NCI-H128 (cell line): ENCODE measurements at regions not wholly inside any gene's neighbourhood (a gene's known extent, or its start where the extent isn't known, plus 50 kb on each side); places are given as distances from the start of the nearest gene placed in this dataset.
"Not testable (repeated sequence)": the region's sequence is repeated elsewhere in the genome, so short reads cannot be mapped to it uniquely, and the experiment has no call there.

Experiments used
- DNase-seq: peaks from one replicate; lab custom pipeline; 2025; ENCODE audit not compliant: unreplicated experiment; lab: John Stamatoyannopoulos, UW

DNA sequence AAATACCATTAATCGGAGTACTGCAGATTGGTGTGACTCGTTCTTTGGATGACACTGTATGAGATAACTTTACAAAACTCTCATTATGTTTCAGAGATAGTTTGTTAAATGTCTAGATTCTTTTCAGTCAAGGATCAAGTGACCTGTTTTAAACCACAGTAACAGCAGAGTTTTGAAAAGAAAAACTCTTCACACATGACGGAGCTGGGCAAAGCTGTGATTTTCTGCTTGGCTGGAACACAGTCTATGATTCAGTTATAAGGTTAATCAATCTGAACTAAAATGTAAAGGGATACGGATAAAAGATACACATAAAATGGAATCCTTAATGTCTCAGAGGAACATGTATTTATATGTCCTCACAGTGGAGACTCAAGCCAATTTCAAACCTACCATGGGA is 573.2 kb downstream of the PRKD1 start:
- no peak for DNase-seq

DNA sequence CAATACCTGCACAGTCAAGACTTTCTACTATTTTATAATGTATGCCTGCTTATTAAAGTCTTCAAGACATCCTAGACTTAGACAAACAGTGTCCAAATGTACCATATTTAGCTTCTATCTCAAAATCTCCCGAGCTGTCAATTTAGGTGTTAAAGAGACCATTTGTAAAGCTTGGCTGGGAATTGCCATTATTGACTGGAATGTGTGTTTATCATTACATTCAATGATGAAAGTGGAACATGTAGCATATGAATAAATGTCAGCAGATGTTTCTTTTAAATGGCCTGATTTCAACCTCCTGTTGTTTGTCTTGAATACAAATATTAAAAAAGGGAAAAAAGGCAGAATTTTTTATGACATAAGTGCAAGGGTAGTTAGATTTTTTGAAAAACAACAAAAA is 572.3 kb downstream of the PRKD1 start:
- no peak for DNase-seq

DNA sequence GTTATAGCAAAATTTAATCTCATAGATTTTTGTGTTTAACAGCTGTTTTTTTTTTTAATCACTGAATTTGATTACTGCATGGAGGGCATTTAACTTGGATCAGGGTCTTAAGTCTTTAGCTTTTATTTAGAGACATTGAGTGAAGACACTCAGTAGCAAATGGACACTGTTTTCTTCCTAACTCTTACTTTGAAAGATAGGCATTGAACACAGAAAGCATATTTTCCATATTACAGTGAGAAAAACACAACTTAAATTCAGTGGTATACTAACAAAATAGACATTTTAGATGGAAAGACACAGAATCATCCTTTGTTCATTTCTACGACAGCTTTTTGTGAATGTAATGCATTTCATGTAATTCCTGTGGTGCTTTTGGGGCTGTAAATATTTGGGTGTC is 571.8 kb downstream of the PRKD1 start:
- DNase-seq = no peak

DNA sequence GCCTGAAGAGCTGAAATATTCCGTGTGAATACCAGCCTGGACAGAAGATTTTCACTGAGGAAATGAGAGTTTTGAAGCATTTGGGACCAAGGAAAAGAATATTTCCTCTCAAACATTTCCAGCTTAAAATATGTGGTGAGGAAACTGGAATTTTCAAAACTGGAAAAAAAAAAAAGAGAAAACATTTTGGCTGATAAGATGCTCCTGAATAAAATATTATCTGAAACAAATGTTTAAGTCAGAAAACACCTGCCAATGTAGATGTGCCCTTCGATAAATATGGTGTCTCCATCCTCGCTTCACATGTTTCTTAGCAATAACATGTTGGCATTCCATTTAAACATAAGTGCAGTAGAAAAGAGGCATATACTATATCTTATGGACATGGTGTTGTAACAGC is 567.0 kb downstream of the PRKD1 start:
- DNase-seq = no peak

DNA sequence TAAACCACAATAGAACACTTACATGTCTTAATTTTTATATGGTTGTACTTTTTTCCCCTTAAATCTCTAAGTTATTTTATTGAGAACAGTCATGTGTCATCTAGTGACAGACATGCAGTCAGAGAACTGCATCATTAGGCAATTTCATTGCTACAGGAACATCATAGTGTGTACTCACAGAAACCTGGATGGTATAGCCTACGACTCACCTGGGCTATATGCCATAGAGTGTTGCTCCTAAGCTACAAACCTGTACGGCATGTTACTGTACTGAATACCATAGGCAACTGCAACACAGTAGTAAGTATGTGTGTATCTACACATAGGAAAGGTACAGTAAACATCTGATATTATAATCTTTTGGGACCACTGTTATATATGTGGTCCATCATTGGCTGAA is 557.6 kb downstream of the PRKD1 start:
- no peak for DNase-seq

DNA sequence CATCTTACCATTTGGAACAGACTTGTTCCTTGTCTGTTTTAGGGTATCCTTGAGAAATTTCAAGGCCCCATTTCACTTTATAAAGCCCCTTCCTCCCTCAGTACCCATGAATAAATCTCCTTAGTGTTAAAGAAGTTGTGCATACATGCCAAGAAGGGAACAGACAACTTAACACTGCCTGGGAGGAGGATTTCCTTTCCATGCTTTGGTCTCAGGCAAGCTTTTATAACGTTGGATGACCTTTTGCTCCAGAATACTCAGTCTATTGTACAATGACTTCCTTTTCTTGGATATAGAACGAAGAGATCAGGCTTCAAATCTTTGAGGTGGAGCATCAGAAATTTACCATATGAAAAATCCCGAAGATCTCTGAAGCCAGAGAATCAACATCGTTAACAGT is 551.4 kb downstream of the PRKD1 start:
- DNase-seq = no peak

DNA sequence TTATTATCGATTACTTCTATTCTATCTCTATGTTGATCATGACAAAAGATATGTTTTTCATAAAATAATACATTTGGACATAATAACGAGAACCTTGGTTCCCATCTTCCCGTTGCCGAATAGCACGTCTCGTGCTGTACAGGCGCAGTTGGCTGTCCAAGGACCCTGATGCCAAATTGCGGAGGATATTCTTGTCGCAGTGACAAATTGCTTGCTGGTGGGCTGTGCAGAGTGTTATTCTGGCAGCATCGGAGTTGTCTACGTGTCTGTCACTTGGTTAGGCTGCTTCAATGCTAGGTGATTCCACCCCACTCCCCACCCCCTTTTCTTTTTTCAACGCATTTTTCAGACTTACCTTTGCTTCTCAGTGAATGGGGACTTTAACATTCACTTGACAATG is 546.8 kb downstream of the PRKD1 start:
- DNase-seq = no peak

DNA sequence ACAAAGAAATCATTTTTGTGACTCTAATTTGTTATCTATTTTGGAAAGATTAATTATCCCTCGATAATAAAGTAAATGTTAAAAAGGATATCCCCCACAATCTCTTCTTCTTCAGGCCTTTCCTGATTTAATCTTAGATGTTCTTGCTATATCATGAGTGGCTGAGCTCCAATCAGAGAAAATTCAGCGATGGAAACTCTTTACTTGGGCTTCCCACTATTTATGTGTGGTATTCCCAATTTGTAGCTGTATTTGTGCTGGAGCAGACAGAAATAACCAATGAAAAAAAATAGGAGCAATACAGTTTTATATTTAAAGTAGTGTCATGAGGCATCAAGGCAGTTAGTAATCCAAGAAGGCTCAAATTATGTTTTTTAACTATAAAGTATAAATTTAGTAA is 539.1 kb downstream of the PRKD1 start:
- DNase-seq = no peak

DNA sequence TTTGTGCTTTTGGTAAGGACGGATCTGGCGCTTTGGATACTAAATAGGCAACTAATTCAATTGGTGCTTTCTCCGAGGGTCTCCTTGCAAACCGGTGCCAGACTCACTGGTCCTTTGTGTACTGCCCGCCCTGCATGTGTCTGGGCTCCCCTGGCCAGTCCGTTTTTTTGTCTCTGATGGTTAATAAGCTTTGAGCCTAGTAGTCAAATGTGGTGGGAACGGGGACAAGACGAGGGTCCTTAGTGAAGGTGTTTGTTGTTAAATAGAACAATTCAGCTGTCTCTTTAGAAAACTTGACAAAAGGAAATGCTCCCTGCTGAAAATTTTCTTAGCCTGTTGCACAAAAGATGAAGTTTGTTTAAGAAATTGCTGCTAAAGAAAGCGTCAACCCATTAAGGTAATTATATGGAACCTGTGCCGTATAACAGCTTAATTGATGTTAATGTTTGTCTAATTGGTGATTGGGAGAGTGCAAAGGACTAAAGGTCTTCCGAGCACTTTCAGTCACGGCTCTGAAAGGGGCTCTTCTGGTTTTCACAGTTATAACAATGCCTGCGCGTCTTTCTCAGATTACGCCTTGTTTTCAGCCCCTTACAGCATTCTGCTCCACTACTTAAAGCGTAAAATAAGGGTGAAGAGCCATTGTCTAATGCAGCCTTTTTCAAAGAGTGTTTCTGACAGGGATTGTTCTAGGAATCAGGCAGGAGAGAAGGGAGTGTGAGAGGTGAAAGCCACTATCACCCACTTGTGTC is 537.4 kb downstream of the PRKD1 start:
- peak; percentile 87 for DNase-seq

DNA sequence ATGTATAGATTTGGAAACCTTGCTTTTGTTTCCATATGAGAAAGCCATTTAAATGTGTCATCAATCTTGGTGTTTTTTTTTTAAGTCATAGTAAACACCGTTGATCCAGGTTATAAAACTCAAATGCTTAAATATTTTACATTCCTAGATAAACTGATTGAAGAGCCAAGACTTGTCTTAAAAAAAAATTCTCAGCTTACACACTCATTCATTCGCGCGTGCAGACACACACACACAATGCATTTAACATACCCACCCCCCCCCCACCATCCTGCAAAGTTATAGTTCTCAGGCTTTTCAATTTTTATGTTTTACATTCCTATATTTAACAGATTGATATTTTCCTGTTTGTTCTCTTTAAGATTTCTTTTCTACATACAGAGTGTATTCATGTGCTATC is 536.4 kb downstream of the PRKD1 start:
- no peak for DNase-seq

DNA sequence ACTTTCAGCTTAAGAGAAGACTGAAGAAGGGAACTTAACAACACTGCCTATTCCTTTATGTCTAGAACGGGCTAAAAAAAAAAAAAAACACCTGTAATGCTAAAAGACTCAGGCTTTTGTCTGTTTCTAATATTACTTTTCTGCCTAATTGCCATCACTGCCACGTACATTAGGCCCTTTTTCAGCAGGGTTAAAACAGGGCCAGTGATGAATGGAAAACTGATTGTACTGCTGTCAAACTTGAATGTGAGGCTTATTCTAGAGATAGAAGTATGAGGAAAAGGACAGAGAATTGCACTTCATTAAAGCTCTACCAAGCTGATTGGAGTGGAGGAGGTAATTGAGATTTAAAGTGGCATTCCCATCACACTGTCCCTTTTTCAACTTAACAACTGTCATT is 535.8 kb downstream of the PRKD1 start:
- DNase-seq = peak; percentile 61

DNA sequence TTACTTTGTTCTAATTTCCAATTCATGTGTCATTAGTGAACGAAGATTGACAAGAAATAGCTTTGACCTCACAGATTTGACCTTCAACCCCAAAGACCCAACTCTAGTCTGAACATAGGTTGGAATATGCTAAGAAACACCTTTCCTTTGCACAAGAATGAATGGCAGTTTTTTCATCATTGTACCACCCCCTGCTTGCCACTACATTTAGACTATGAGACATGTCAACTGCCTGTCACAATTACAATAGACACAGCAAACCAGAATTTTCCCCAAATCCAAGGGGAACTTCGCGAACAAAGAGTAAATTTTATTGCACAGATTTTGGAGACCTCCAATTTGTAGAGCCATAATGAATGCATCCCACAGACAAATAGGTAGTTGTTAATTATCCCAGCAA is 535.4 kb downstream of the PRKD1 start:
- no peak for DNase-seq

DNA sequence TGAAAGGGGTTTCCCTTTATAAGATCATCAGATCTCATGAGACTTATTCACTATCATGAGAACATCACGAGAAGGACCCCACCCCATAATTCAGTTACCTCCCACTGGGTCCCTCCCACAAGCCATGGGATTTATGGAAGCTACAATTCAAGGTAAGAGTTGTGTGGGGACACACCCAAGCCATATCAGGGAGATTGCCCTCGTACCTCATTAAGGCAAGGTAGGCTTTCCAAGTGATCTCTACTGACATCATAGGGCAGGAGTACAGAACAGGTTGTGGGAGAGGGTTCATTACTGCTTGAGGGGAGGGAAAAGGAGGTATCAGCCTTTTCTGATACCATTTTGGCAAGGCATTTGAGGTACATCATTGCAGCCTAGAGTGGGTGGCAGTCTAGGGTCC is 524.6 kb downstream of the PRKD1 start:
- no peak for DNase-seq

DNA sequence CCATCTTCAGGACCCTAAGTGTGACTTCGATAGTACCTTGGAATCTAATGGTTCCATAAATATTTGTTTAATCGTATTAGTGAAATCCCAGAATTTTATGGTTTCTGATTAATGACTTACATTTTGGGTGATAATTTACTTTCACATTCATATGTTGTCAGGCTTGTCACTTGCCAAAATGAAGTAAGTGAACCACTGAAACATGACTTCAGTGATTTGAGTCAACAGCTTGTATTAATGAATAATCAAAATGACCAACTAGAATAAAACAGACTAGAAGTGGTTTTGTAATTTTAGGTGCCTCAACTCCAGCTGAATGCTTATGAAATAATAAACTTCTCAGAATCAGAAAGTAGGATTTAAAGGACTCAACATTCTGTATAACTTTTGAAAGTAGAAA is 517.1 kb downstream of the PRKD1 start:
- DNase-seq = no peak

DNA sequence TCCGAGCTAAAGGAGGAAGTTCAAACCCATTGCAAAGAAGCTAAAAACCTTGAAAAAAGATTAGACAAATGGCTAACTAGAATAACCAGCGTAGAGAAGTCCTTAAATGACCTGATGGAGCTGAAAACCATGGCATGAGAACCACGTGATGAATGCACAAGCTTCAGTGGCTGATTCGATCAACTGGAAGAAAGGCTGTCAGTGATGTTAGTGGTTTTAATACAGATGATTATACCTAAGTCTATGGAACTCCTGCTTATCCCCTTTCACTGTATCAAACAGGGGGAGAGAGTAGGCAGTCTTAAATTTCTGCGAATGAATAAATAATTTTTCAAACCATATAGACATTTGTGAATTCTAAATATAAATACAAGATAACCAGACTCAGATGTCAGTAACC is 512.7 kb downstream of the PRKD1 start:
- DNase-seq = not testable (repeated sequence)

DNA sequence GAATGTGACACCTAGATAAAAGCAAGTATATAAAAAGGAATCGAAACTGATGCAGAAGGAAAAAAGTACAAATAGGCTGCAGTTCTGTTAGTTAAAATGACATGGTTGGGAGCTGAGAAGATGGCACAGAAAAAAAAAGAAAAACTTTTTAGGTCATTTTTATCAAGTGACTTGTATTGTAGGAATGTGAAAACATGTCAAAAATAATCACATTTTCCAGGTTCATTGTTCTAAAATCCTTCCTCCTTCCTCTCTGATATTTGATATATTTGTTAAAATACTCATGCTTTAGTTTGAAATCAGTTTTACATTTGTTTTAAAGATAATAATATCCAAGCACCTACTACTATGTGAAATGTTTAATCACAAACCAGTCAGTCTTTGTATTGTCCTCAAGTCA is 507.9 kb downstream of the PRKD1 start:
- no peak for DNase-seq

DNA sequence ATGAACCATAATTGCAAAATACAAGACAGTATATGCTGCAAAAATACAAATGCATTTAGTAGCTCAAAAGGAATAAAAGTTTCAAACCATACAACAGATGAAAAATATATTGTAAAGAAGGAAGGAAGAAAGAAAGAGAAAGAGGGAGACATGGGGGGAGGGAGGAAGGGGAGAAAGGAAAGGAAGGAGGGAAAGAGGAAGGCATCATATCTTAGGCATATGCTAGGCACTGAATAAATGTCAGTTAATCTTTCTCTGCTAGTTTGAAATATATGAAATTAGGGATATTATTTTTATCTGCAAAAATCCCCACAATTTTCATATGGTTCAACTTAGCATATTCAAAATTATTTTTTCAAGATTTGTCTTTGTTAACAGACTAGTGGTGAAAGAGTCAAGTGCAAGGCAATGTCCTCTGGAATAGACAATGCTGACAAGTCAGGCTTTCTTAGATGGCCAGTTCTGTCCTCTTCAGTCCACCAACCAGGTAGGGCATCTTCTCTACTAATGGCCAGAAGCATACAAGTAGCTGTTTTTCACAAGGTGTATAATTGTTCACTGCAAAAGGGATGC is 506.4 kb downstream of the PRKD1 start:
- no peak for DNase-seq

DNA sequence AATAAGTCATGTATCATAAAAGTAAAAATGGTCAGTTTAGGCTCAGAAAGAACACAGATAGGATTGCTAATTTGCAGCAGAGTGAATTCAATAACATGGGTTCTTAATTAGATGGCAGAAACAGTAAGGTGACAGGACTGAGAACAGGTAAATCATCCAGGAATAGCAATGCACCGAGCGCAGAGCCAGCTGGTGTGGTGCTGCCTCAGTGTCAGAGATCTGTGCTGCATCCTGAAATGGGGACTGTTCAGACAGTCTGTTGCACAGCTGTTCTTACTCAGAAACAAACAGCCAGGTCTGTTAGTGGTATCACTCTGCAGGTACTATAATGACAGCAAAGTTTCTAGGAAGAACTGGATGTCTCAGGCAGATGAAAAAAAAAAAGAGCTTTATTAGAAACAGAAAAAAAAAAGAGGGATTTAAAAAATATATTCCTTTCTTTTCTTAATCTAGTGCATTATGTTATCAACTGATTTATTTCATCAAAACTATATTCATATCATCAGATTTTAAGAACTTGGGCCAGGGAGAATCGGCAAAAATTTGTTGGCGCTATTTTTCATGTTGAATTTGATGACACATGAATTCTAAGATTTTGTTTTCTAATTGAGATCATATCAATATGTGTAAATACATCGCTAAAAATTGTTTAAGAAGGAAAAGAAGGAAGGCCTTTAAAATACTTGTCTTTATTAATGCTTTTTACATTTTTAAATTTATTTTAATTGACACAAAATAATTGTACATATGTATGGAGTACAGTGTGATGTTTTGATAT is 501.8 kb downstream of the PRKD1 start:
- no peak for DNase-seq

DNA sequence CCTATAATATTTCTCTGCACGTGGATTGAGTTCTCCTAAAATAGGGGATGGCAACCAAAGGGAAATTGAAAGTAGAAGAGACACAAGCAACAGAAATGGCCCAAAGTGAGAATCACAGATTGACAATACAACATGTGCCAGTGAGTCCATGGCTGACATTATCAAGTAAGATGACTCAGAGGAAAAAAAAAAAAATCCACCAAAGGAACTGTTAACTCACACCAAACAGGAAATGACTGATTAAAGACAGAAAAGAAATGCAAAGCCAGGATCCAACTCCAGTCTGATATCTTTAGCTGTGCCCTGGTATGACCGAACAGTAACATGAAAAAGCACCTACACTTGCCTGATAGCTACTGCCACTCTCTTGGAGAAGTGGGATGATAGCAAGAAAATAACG is 485.0 kb downstream of the PRKD1 start:
- no peak for DNase-seq

DNA sequence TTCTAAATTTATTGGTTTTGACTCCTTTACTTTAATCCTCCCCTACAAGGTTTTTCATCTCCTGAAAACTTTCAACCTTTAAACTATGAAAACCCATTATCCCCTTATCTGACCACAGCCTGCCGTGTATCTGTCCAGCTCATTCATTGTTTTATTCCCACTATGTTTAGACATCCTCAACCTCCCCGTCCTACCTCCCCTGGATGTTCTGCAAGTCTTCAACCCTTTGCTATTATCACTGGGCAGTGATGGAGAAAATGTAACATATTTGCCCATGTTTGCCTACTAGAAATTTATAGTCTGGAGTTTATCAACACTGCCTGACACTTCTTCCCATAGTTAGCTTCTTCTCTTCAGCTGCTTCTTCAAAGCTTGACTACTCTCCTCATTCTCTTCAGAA is 483.4 kb downstream of the PRKD1 start:
- no peak for DNase-seq

DNA sequence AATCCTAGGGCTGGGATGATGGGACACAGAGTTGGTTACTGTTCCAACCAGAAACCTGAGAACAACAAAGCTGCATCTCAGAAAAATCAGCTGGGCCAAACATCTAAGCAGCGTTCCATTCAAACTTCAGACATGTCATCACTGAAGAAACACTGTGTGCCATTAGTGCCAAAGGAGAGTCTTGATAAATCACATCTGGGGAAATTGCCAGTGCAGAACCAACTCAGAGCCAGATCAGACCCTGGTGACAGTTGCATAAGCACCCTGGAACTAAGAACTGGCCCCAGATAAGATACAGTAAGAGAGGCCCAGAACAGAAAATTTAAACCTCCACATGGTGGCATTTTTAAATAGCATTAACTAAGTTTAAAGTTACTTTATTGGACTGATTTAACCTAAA is 482.8 kb downstream of the PRKD1 start:
- DNase-seq = no peak

DNA sequence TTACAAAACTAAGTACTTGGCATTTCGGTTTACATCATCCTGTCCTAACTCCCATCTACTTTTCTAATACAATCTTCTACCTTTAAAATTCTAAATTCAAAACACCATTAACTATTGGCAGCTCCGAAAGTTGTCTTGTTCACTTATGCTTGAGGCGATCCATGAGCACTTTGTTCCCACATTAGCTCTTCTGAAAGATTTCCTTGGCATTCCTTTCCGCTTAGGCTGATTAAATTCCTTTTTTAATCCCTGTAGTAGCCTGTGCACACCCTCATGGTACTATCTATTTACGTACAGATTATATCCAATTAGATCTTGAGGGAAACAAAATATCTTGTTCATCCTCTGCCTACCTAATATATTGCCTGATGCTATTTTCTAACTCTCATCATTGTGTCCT is 480.7 kb downstream of the PRKD1 start:
- no peak for DNase-seq
